Stimulated activated CD4-positive, alpha-beta T cell treated with anti-CD3 and anti-CD28 coated beads, Interleukin-15, amount 100 ng/mL, for 1 hour (primary cell): ENCODE measurements at regions not wholly inside any gene's neighbourhood (a gene's known extent, or its start where the extent isn't known, plus 50 kb on each side); places are given as distances from the start of the nearest gene placed in this dataset.
"Not testable (repeated sequence)": the region's sequence is repeated elsewhere in the genome, so short reads cannot be mapped to it uniquely, and the experiment has no call there.

ENCODE experiments used
- DNase-seq, 2 donors: peaks; one replicate each; pipeline ENCODE4 v3.0.0-alpha.2; 2020; ENCODE audit warnings: low read depth in 1 of 2, low spot score in 1 of 2

GRCh38 chr2:146992466-146992865, 852.4 kb upstream of the ACVR2A start:
- no peak for DNase-seq

GRCh38 chr2:146992057-146992456, 852.8 kb upstream of the ACVR2A start:
- no peak for DNase-seq

- DNase-seq, result no peak
Observed at GRCh38 chr2:146990311-146991054, 854.3 kb upstream of the ACVR2A start.

- DNase-seq, result no peak
Observed at GRCh38 chr2:146989741-146990140, 855.1 kb upstream of the ACVR2A start.

- no peak for DNase-seq
Observed at GRCh38 chr2:146987996-146988395, 856.8 kb upstream of the ACVR2A start.

- no peak for DNase-seq
Observed at GRCh38 chr2:146986161-146986560, 858.7 kb upstream of the ACVR2A start.

GRCh38 chr2:146985753-146986152, 859.1 kb upstream of the ACVR2A start:
- no peak for DNase-seq

GRCh38 chr2:146984014-146984413, 860.8 kb upstream of the ACVR2A start:
- DNase-seq, result no peak

- DNase-seq, result no peak
Observed at GRCh38 chr2:146982393-146982846, 862.4 kb upstream of the ACVR2A start.

GRCh38 chr2:146981921-146982320, 862.9 kb upstream of the ACVR2A start:
- no peak for DNase-seq

- no peak for DNase-seq
Observed at GRCh38 chr2:146979746-146980145, 865.1 kb upstream of the ACVR2A start.

- DNase-seq, result no peak
Observed at GRCh38 chr2:146978577-146979555, 866.0 kb upstream of the ACVR2A start.

- not testable (repeated sequence) for DNase-seq
Observed at GRCh38 chr2:146970981-146971380, 873.8 kb upstream of the ACVR2A start.

GRCh38 chr2:146969703-146970102, 875.1 kb upstream of the ACVR2A start:
- DNase-seq, result not testable (repeated sequence)

- DNase-seq, result no peak
Observed at GRCh38 chr2:146964494-146964893, 880.3 kb upstream of the ACVR2A start.

- no peak for DNase-seq
Observed at GRCh38 chr2:146954544-146954943, 890.3 kb upstream of the ACVR2A start.

GRCh38 chr2:146952696-146953095, 892.1 kb upstream of the ACVR2A start:
- no peak for DNase-seq

- no peak for DNase-seq
Observed at GRCh38 chr2:146950911-146951310, 893.9 kb upstream of the ACVR2A start.

GRCh38 chr2:146950361-146950760, 894.5 kb upstream of the ACVR2A start:
- no peak for DNase-seq

- no peak for DNase-seq
Observed at GRCh38 chr2:146949400-146949799, 895.4 kb upstream of the ACVR2A start.

GRCh38 chr2:146944601-146945000, 900.2 kb upstream of the ACVR2A start:
- DNase-seq, result no peak
